GM21390 (cell line): ENCODE measurements at regions not wholly inside any gene's neighbourhood (a gene's known extent, or its start where the extent isn't known, plus 50 kb on each side); places are given as distances from the start of the nearest gene placed in this dataset.
"Not testable (repeated sequence)": the region's sequence is repeated elsewhere in the genome, so short reads cannot be mapped to it uniquely, and the experiment has no call there.

Experiments
- ATAC-seq: cut with Tn5 transposase; IDR thresholded peaks from one replicate; pipeline ENCODE4 v1.9.1; 2021; ENCODE audit not compliant: unreplicated experiment

- no peak for ATAC-seq
Observed at GRCh38 chr14:46147452-46147851, 504.1 kb downstream of the RPL10L start.

GRCh38 chr14:46147024-46147423 is 504.6 kb downstream of the RPL10L start:
- ATAC-seq, result no peak

- ATAC-seq, result no peak
Observed at GRCh38 chr14:46140445-46140844, 511.1 kb downstream of the RPL10L start.

- no peak for ATAC-seq
Observed at GRCh38 chr14:46139649-46140048, 511.9 kb downstream of the RPL10L start.

GRCh38 chr14:46137786-46138185 is 513.8 kb downstream of the RPL10L start:
- ATAC-seq, result no peak

- ATAC-seq, result no peak
Observed at GRCh38 chr14:46136456-46136855, 515.1 kb downstream of the RPL10L start.

GRCh38 chr14:46108228-46108627 is 543.4 kb downstream of the RPL10L start:
- no peak for ATAC-seq

- not testable (repeated sequence) for ATAC-seq
Observed at GRCh38 chr14:46100901-46101300, 550.7 kb downstream of the RPL10L start.

GRCh38 chr14:46091819-46092218 is 559.8 kb downstream of the RPL10L start:
- ATAC-seq, result no peak

GRCh38 chr14:46087604-46088003 is 564.0 kb downstream of the RPL10L start:
- no peak for ATAC-seq

GRCh38 chr14:46074061-46074460 is 577.5 kb downstream of the RPL10L start:
- ATAC-seq, result no peak

- ATAC-seq, result no peak
Observed at GRCh38 chr14:46063872-46064271, 587.7 kb downstream of the RPL10L start.

GRCh38 chr14:46058964-46059563 is 592.5 kb downstream of the RPL10L start:
- ATAC-seq, result no peak

- ATAC-seq, result no peak
Observed at GRCh38 chr14:46057799-46058198, 593.8 kb downstream of the RPL10L start.

- no peak for ATAC-seq
Observed at GRCh38 chr14:46054526-46054925, 597.1 kb downstream of the RPL10L start.

- no peak for ATAC-seq
Observed at GRCh38 chr14:46053221-46053620, 598.4 kb downstream of the RPL10L start.

- no peak for ATAC-seq
Observed at GRCh38 chr14:46051796-46052195, 599.8 kb downstream of the RPL10L start.

- no peak for ATAC-seq
Observed at GRCh38 chr14:46048127-46048526, 603.5 kb downstream of the RPL10L start.

GRCh38 chr14:46036099-46036498 is 615.5 kb downstream of the RPL10L start:
- ATAC-seq, result no peak

GRCh38 chr14:46034305-46034704 is 617.3 kb downstream of the RPL10L start:
- no peak for ATAC-seq

GRCh38 chr14:46018846-46019420 is 632.6 kb downstream of the RPL10L start:
- ATAC-seq, result no peak

GRCh38 chr14:46008348-46008747 is 643.2 kb downstream of the RPL10L start:
- ATAC-seq, result no peak

- ATAC-seq, result no peak
Observed at GRCh38 chr14:45998554-45998953, 653.0 kb downstream of the RPL10L start.
